ENCODE measurements at regions not wholly inside any gene's neighbourhood (a gene's known extent, or its start where the extent isn't known, plus 50 kb on each side); places are given as distances from the start of the nearest gene placed in this dataset.

DNA sequence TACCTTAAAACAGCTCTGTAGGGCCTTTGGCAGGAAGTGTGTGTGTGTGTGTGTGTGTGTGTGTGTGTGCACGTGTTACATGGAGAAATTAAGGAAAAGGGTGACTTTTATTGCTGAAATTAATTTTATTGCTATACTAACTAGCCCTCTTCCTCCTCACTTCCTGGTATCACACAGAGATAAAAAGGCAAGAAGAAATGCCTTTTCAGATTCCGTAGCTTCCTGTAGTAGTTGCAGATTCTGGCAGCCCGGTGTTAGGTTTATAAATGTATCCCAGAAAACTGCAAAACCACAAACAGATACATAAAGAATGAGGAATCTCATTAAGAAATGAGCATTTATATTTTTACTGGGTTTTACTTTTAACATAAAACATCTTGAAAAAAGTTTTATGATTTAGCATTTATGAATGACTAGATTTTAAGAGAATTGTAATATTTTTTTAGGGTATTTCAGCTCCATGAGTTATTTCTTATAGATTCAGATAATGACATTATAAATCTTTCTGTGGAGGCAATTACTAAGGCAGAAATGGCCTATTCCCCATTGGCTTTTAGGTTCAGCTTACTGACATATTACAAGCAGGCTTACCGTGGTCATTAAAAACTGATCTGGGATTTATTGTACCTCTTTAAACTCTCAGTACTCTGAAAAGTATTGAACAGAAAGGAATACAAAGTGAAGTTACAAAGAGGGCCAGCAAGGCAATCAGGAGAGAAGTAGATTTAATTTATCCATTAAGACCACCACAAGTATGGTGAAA, 249.1 kb upstream of the TSHZ2 start:
- H3K27ac Mint-ChIP-seq: no peak overlapping the region
- no peaks in the 10 kb centered on the region for H3K36me3 Mint-ChIP-seq
- peaks cover 2% of the 10 kb centered on the region for H3K27me3 Mint-ChIP-seq
- H3K9me3 Mint-ChIP-seq (ENCODE audit: low read depth): no peaks in the 10 kb centered on the region
- no peak overlapping the region for H3K4me3 Mint-ChIP-seq
- H3K4me1 Mint-ChIP-seq (ENCODE audit: low read depth): peaks cover 3% of the 10 kb centered on the region

DNA sequence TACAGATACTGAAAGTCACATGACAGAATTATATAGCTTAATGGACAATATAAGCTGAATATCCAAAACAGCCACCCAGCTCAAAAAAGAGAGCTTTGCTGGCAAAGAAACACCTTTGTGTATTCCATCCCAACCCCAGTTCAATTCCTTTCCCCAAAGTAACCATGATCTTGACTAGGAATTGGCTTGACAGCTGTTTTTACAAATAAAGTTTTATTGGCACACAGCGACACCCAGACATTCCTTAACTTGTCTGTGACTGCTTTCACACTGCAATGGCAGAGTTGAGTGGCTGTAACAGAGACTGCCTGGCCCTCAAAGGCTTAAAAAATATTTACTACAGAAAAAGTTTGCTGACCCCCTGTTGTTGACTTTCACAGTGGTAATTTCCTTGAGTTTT, 264.0 kb upstream of the TSHZ2 start:
- Mint-ChIP-seq H3K27ac (no peak overlapping the region), H3K4me3 (no peak overlapping the region), H3K9me3 (ENCODE audit: low read depth) (no peaks in the 10 kb centered on the region), H3K4me1 (ENCODE audit: low read depth) (no peaks in the 10 kb centered on the region), H3K36me3 (no peaks in the 10 kb centered on the region), H3K27me3 (no peaks in the 10 kb centered on the region)

DNA sequence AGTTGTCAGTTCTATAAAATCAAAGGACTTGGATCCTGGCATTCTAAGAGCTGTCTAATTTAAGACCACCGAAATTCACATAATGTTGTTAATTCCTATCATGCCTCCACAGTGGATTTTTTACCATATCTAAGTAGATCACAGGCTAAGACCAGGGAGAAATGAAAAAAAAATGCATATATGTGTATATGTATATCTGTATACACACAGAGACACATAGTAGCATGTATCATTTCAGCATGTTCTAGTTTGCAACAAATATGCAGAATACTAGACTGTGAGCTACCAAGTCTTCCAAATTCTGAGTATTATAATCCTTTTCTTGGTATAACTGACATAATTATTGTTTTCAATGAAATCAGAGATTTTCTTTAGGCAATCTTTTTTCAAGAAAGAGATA, 267.6 kb upstream of the TSHZ2 start:
- H3K4me3 Mint-ChIP-seq: no peak overlapping the region
- H3K9me3 Mint-ChIP-seq (ENCODE audit: low read depth): no peaks in the 10 kb centered on the region
- no peaks in the 10 kb centered on the region for H3K27me3 Mint-ChIP-seq
- H3K36me3 Mint-ChIP-seq: no peaks in the 10 kb centered on the region
- no peak overlapping the region for H3K27ac Mint-ChIP-seq
- H3K4me1 Mint-ChIP-seq (ENCODE audit: low read depth): no peaks in the 10 kb centered on the region

DNA sequence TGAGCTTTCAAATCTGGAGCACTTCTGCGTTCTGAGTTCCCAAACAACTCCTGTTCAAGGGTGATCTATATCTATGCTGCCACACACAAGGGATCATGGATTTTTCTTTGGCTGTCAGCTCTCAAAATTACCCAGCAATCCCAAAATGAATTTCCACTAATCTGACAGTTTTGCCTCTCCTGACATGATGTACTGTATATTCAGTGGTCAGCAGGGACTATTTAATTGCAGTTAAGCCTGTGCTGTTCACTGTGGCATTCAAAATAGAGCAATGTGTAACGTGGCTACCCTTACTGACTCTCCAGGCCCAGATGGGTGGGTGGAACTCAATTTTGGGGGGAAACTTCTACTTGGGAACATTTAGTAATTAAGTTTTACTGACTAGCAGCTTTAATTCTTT, 283.8 kb upstream of the TSHZ2 start:
- peaks cover 3% of the 10 kb centered on the region for H3K27me3 Mint-ChIP-seq
- H3K4me1 Mint-ChIP-seq (ENCODE audit: low read depth): no peaks in the 10 kb centered on the region
- H3K9me3 Mint-ChIP-seq (ENCODE audit: low read depth): no peaks in the 10 kb centered on the region
- no peaks in the 10 kb centered on the region for H3K36me3 Mint-ChIP-seq
- no peak overlapping the region for H3K4me3 Mint-ChIP-seq
- H3K27ac Mint-ChIP-seq: no peak overlapping the region

DNA sequence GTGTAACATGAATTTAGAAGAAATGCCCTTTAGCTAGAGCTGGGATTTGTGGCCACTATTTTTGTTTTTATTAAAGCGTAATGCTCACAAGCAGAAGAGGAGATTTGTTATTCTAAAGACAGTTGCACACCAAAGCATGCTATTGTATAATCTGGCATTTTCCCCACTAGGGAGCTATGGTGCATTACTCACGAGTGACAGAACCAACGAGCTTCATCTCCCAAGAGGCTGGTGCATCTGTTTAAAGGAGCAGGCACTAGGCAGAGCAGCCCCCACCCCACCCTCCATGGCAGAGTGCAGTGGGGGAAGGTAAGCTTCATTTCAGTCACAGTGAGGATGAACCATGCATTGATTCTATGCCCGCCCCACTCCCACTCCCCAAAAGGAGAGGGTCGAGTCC, 287.3 kb upstream of the TSHZ2 start:
- Mint-ChIP-seq H3K9me3 (ENCODE audit: low read depth) (no peaks in the 10 kb centered on the region), H3K4me1 (ENCODE audit: low read depth) (no peaks in the 10 kb centered on the region), H3K27me3 (peaks cover 2% of the 10 kb centered on the region), H3K27ac (no peak overlapping the region), H3K4me3 (no peak overlapping the region), H3K36me3 (peaks cover 3% of the 10 kb centered on the region)

DNA sequence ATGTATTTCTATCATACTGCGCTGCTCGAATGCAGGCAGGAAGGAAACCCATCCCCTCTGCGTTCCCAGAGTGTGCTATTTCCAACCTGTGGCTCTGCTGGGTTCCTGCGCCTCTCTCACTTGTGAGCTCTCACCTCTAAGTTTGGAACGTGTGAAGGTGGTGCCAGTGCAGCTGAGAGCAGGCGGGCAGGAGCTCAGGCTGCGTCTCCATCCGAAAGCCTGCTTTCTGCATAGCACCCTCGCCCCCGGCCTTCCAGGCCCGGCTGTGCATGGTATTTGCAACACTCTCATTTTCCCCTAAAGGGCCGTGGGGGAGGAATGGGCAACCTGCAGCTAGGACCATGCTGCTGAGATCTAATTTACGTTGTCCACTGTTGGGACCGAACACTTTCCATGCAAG, 288.0 kb upstream of the TSHZ2 start:
- Mint-ChIP-seq H3K27ac (no peak overlapping the region), H3K4me3 (no peak overlapping the region), H3K27me3 (peaks cover 2% of the 10 kb centered on the region), H3K36me3 (peaks cover 3% of the 10 kb centered on the region), H3K4me1 (ENCODE audit: low read depth) (no peaks in the 10 kb centered on the region), H3K9me3 (ENCODE audit: low read depth) (no peaks in the 10 kb centered on the region)

DNA sequence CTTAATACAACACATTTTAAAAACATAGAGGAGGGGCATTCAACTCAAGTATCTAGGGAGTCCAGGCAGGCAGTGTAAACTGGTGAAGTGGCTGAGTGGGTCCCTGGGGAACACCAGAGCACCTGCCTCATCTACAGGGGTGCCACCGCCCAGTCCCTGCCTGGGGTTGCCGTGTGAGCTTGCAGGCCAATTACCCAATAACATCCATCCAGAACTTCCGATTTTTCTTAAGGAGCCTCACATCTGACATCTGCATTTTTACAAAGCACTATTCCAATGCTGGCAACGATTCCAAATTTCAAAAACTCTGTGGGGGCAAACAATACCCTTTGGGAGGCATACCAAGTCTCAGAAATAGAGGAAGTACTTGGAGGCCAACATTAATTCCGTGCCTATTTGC, 288.4 kb upstream of the TSHZ2 start:
- H3K27ac Mint-ChIP-seq: no peak overlapping the region
- no peaks in the 10 kb centered on the region for H3K4me1 Mint-ChIP-seq (ENCODE audit: low read depth)
- H3K9me3 Mint-ChIP-seq (ENCODE audit: low read depth): no peaks in the 10 kb centered on the region
- H3K27me3 Mint-ChIP-seq: peaks cover 2% of the 10 kb centered on the region
- H3K36me3 Mint-ChIP-seq: peaks cover 3% of the 10 kb centered on the region
- no peak overlapping the region for H3K4me3 Mint-ChIP-seq

DNA sequence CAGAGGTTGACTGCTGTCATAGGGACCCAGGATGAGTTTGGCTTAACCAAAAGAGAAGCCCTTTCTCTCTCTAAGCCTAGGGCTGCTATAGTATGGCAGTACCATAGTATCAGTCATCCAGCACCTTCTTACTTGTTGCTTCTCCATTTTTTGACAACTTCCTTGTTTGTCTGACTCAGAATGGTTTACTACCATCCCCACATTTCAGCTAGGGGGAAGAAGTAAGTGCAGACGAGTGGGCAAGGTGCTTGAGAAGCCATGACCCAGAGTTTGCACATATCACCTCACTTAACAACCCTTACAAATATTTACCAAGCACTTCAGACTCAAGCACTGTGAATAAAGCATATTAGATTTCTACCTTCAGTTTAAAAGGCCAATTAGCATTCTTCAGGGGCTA, 289.9 kb upstream of the TSHZ2 start:
- Mint-ChIP-seq H3K27me3 (peaks cover 2% of the 10 kb centered on the region), H3K4me3 (no peak overlapping the region), H3K27ac (no peak overlapping the region), H3K36me3 (peaks cover 3% of the 10 kb centered on the region), H3K9me3 (ENCODE audit: low read depth) (no peaks in the 10 kb centered on the region), H3K4me1 (ENCODE audit: low read depth) (no peaks in the 10 kb centered on the region)

DNA sequence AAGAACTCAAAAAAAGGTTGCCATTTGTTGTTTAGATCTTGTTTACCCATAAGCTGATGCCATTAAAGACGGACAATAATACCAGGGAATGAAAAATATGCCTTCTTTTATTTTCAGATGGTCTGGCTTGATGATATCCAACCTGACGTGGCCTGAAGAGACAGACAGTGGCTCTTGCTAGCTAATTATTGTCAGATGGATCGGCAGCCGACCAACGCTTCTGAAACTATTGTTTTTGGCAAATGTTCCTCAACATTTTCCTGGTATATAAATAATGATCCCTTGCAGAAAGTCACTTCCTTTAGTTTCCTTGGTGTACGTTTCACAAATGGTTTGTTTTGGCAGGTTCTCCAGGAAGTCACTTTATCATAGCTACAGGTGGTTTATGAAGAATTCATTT, 290.9 kb upstream of the TSHZ2 start:
- Mint-ChIP-seq H3K9me3 (ENCODE audit: low read depth) (no peaks in the 10 kb centered on the region), H3K4me1 (ENCODE audit: low read depth) (peaks cover 3% of the 10 kb centered on the region), H3K27me3 (peaks cover 2% of the 10 kb centered on the region), H3K27ac (no peak overlapping the region), H3K4me3 (no peak overlapping the region), H3K36me3 (peaks cover 3% of the 10 kb centered on the region)

DNA sequence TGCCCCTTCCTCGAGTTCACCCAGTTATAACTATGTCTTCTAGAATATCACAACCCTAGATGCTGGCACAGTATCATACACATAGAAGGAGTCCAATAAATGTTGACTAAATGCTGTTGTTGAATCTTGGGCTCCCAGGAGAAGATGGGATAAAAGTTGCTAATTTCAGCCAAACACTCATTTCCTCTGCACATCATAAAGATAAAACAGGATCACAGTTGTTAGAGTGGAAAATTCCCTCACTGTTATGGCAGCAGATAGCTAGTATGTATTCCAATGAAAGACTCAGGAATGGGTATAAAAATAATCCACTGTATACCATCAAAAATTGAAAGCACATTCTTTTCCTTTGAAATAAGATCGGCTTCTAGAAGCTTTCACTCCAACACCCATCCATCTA, 294.9 kb upstream of the TSHZ2 start:
- no peaks in the 10 kb centered on the region for H3K9me3 Mint-ChIP-seq (ENCODE audit: low read depth)
- no peak overlapping the region for H3K27ac Mint-ChIP-seq
- peaks cover 3% of the 10 kb centered on the region for H3K36me3 Mint-ChIP-seq
- H3K27me3 Mint-ChIP-seq: peaks cover 2% of the 10 kb centered on the region
- peaks cover 7% of the 10 kb centered on the region for H3K4me1 Mint-ChIP-seq (ENCODE audit: low read depth)
- H3K4me3 Mint-ChIP-seq: no peak overlapping the region

DNA sequence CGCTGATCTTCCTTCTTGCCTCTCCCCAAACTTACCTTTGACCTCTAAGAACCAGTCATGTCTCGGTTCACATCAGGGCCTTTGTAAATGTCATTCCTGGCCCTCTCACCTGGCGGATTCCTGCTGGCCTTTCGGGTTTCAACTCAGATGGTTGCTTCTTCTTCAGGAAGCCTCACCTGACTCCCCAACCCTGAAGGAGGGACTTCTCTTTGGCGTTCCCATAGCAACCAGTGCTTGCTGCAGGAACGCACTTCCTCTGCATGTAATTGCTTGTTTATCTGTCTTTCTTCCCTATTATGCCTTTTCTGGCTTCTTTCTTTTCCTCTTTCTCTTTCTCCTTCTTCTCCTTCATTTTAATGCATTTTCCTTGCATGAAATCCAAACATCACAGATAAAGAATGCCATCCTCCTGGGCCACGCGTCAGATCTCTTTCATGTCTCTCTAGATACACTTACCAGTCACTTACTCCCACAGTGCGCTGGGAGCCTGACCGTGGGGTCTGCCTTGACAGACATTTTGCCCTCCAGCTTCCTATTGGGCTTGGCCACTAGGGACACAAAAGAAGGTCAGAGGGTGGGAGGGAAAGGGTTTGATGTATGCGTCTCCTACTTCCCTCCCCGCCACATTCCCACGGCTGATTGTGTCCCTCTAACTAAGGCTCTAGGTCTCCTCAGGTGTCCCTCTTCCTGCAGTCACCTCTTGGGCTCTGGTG, 295.7 kb upstream of the TSHZ2 start:
- Mint-ChIP-seq H3K27me3 (peaks cover 1% of the 10 kb centered on the region), H3K36me3 (no peaks in the 10 kb centered on the region), H3K9me3 (ENCODE audit: low read depth) (no peaks in the 10 kb centered on the region), H3K4me3 (no peak overlapping the region), H3K4me1 (ENCODE audit: low read depth) (peaks cover 7% of the 10 kb centered on the region), H3K27ac (no peak overlapping the region)

DNA sequence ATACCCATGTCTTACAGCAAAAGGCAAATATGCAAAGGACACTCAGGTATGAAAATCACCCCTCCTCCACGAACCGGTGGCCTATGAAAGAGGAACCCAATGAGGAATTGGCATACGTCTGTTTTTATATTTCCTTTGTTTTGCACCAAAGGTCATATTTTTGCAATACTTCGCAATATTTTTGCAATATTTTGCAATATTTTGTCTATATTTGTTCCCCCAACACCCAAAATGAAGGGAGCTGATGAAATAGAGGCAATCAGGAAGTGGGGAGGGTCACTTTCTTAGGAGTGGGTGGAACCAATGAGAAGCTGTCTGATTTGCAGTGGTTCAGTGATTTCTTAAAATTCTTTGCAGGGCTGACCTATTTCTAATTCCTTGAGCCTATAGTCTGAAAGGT, 296.8 kb upstream of the TSHZ2 start:
- H3K36me3 Mint-ChIP-seq: no peaks in the 10 kb centered on the region
- H3K27ac Mint-ChIP-seq: no peak overlapping the region
- peaks cover 3% of the 10 kb centered on the region for H3K27me3 Mint-ChIP-seq

DNA sequence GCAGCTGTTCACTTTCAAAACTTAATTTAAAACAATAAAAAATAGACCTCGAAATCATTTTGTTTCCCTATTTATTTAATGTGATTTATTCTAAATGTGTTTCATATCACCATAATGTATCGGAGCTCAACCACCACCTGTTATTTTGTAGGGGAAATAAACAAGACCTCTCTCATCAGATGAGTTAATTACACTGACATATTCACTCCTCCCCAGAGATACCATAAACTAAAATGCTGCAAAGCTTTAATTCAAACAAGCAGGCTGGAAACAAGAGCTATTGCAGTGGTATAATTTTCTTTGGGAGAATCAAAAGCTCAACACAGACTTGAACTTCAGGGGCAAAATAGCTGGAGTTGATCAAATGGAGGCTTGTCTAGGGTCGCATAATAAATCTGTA, 303.5 kb upstream of the TSHZ2 start:
- H3K4me3 Mint-ChIP-seq: no peak overlapping the region
- no peaks in the 10 kb centered on the region for H3K9me3 Mint-ChIP-seq (ENCODE audit: low read depth)
- H3K27ac Mint-ChIP-seq: no peak overlapping the region
- no peaks in the 10 kb centered on the region for H3K36me3 Mint-ChIP-seq
- H3K4me1 Mint-ChIP-seq (ENCODE audit: low read depth): no peaks in the 10 kb centered on the region
- H3K27me3 Mint-ChIP-seq: peaks cover 5% of the 10 kb centered on the region

More for the DNA sequence above, 296.8 kb upstream of the TSHZ2 start:
- Mint-ChIP-seq H3K4me3 (no peak overlapping the region), H3K9me3 (ENCODE audit: low read depth) (no peaks in the 10 kb centered on the region), H3K4me1 (ENCODE audit: low read depth) (peaks cover 7% of the 10 kb centered on the region)

DNA sequence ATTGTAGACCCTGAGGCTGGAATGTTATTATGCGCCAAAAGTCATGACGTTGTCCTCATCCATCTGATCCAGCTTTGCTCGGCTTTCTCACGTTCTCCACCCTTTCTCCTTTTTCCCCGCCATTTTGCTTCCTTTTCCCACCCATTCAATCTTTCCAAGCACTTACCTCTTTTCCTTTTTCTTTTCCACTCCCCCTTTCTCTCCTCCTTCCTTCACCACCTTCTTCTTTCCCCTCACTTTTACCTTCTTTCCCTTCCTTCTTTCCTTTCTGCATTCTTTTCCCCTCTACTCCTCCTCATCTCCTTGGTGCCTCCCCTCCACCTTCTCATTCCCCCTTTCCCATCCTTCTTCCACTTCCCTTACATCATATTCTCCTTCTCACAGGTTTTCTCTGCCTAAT, 304.8 kb upstream of the TSHZ2 start:
- no peak overlapping the region for H3K27ac Mint-ChIP-seq
- peaks cover 5% of the 10 kb centered on the region for H3K27me3 Mint-ChIP-seq
- no peaks in the 10 kb centered on the region for H3K9me3 Mint-ChIP-seq (ENCODE audit: low read depth)
- peaks cover 1% of the 10 kb centered on the region for H3K4me1 Mint-ChIP-seq (ENCODE audit: low read depth)
- H3K4me3 Mint-ChIP-seq: no peak overlapping the region
- H3K36me3 Mint-ChIP-seq: no peaks in the 10 kb centered on the region

DNA sequence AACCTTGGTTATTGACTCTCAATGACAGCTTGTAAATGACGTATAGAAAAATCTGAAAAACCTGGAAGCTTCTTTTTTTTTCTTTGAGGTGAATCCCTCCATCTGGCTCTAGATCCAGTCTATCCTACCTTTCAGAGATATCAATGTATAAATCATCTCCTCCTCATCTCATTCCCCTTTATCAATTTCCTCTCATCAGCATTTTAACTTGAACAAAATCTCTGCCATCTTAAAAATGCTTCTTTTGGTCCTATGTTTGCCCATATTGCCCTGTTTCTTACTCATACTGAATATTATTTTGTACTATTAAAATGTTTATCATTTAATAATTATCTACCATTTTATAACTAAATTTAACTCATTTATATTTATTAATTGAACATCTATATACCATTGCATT, 306.7 kb upstream of the TSHZ2 start:
- Mint-ChIP-seq H3K27ac (no peak overlapping the region), H3K4me3 (no peak overlapping the region), H3K27me3 (peaks cover 2% of the 10 kb centered on the region), H3K9me3 (ENCODE audit: low read depth) (no peaks in the 10 kb centered on the region), H3K36me3 (no peaks in the 10 kb centered on the region), H3K4me1 (ENCODE audit: low read depth) (peaks cover 1% of the 10 kb centered on the region)

DNA sequence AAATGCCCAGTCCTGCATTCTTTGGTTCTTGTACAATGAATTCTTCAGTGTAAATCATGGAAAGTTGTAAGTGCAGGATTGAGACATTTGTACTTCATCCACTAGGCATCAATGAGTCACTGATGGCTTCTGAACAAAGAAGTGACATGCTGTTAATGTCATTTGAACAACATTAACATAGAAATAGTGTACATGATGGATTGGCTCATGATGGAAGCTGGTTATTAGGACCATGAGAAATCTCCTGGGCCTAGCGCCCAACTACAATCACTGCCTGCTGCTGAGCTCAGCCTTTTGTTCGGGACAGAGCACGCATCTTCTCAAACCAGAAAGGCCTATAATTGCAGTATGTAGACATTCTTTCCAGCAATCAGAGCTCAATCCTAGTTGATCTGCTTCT, 316.8 kb upstream of the TSHZ2 start:
- H3K27ac Mint-ChIP-seq: no peak overlapping the region

More for the DNA sequence above, 316.8 kb upstream of the TSHZ2 start:
- Mint-ChIP-seq H3K27me3 (peaks cover 3% of the 10 kb centered on the region), H3K9me3 (ENCODE audit: low read depth) (no peaks in the 10 kb centered on the region), H3K36me3 (no peaks in the 10 kb centered on the region), H3K4me3 (no peak overlapping the region), H3K4me1 (ENCODE audit: low read depth) (peaks cover 2% of the 10 kb centered on the region)
